Loucy (cell line): ENCODE measurements at regions not wholly inside any gene's neighbourhood (a gene's known extent, or its start where the extent isn't known, plus 50 kb on each side); places are given as distances from the start of the nearest gene placed in this dataset.

Experiments
- EZH2phosphoT487 ChIP-seq: fragments of 200-600 bp; IDR thresholded peaks from 2 replicates; pipeline ENCODE4 v1.6.1; 2018; ENCODE audit warnings: antibody characterized with exemption, mild to moderate bottlenecking, moderate library complexity, borderline replicate concordance
- TF ChIP-seq, protein P1 (sequence below): fragments of 200-600 bp; sonication (generic); conservative IDR thresholded peaks from 2 replicates; pipeline ENCODE4 v1.5.1; 2014; ENCODE audit warnings: mild to moderate bottlenecking, antibody characterized with exemption, low read length

DNA sequence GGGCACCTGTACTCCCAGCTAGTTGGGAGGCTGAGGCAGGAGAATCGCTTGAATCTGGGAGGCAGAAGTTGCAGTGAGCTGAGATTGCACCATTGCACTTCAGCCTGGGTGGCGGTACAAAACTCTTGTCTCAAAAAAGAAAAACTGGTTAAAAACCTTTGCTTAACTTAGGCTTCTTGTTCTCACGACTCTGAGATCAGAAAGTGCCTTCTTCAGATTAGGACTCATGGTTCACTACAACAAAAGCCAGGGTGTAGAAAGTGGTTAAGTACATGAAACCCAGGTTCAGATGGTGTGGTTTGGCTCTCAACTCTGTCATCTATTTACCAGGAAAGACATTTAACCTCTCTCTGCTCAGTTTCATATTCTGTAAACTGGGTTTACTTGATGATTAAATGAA is 168.4 kb downstream of the TUSC7 start:
- TF ChIP-seq, protein P1, sequence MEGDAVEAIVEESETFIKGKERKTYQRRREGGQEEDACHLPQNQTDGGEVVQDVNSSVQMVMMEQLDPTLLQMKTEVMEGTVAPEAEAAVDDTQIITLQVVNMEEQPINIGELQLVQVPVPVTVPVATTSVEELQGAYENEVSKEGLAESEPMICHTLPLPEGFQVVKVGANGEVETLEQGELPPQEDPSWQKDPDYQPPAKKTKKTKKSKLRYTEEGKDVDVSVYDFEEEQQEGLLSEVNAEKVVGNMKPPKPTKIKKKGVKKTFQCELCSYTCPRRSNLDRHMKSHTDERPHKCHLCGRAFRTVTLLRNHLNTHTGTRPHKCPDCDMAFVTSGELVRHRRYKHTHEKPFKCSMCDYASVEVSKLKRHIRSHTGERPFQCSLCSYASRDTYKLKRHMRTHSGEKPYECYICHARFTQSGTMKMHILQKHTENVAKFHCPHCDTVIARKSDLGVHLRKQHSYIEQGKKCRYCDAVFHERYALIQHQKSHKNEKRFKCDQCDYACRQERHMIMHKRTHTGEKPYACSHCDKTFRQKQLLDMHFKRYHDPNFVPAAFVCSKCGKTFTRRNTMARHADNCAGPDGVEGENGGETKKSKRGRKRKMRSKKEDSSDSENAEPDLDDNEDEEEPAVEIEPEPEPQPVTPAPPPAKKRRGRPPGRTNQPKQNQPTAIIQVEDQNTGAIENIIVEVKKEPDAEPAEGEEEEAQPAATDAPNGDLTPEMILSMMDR, result no peak
- TF ChIP-seq EZH2phosphoT487, result no peak
